22Rv1 (cell line): ENCODE measurements at regions not wholly inside any gene's neighbourhood (a gene's known extent, or its start where the extent isn't known, plus 50 kb on each side); places are given as distances from the start of the nearest gene placed in this dataset.

Source experiments
- CTCF ChIP-seq: fragments of 450-650 bp; IDR thresholded peaks from 2 replicates; pipeline ENCODE4 v1.5.1; 2017; ENCODE audit warnings: mild to moderate bottlenecking
- ZFX ChIP-seq: fragments of 450-650 bp; IDR thresholded peaks from 2 replicates; pipeline ENCODE4 v1.6.1; 2017; ENCODE audit warnings: antibody characterized with exemption, borderline replicate concordance

GRCh38 chr16:72302332-72302731 lies 130.4 kb upstream of the PMFBP1 start:
- TF ChIP-seq CTCF (no peak), ZFX (no peak)
